Stimulated activated naive B cell treated with anti-CD40 and anti-IgM and Interleukin-4, amounts not matched to agents 10 μg/mL and 1 μg/mL and 100 μg/mL, for 72 hours (primary cell): ENCODE measurements at regions not wholly inside any gene's neighbourhood (a gene's known extent, or its start where the extent isn't known, plus 50 kb on each side); places are given as distances from the start of the nearest gene placed in this dataset.
"Not testable (repeated sequence)": the region's sequence is repeated elsewhere in the genome, so short reads cannot be mapped to it uniquely, and the experiment has no call there.

Source experiments
- ATAC-seq, 2 donors: fragments of 150-1000 bp; cut with Tn5 transposase; replicated peaks; 2 replicates each; pipeline ENCODE4 v1.10.0; 2021; ENCODE audit warnings: moderate library complexity in 1 of 2
- DNase-seq: peaks from one replicate; pipeline ENCODE4 v3.0.0; 2021
- H3K27ac Mint-ChIP-seq: one replicate; pipeline ENCODE4 v1.8.0; 2022; ENCODE audit warnings: mild to moderate bottlenecking, mixed read lengths
- H3K27me3 Mint-ChIP-seq, 2 donors: one replicate each; pipeline ENCODE4 v1.8.0; 2022; ENCODE audit warnings: mixed read lengths in 2 of 2
- H3K36me3 Mint-ChIP-seq, 2 donors: one replicate each; pipeline ENCODE4 v1.8.0; 2022; ENCODE audit warnings: mixed read lengths in 2 of 2, mild to moderate bottlenecking in 1 of 2
- H3K4me1 Mint-ChIP-seq, 2 donors: one replicate each; pipeline ENCODE4 v1.8.0; 2022; ENCODE audit warnings: mixed read lengths in 2 of 2, mild to moderate bottlenecking in 1 of 2
- H3K4me3 Mint-ChIP-seq, 2 donors: one replicate each; pipeline ENCODE4 v1.8.0; 2022; ENCODE audit warnings: mild to moderate bottlenecking in 2 of 2, mixed read lengths in 2 of 2, moderate library complexity in 1 of 2
- H3K9me3 Mint-ChIP-seq, 2 donors: one replicate each; pipeline ENCODE4 v1.8.0; 2022; ENCODE audit warnings: mixed read lengths in 2 of 2, mild to moderate bottlenecking in 1 of 2

DNA sequence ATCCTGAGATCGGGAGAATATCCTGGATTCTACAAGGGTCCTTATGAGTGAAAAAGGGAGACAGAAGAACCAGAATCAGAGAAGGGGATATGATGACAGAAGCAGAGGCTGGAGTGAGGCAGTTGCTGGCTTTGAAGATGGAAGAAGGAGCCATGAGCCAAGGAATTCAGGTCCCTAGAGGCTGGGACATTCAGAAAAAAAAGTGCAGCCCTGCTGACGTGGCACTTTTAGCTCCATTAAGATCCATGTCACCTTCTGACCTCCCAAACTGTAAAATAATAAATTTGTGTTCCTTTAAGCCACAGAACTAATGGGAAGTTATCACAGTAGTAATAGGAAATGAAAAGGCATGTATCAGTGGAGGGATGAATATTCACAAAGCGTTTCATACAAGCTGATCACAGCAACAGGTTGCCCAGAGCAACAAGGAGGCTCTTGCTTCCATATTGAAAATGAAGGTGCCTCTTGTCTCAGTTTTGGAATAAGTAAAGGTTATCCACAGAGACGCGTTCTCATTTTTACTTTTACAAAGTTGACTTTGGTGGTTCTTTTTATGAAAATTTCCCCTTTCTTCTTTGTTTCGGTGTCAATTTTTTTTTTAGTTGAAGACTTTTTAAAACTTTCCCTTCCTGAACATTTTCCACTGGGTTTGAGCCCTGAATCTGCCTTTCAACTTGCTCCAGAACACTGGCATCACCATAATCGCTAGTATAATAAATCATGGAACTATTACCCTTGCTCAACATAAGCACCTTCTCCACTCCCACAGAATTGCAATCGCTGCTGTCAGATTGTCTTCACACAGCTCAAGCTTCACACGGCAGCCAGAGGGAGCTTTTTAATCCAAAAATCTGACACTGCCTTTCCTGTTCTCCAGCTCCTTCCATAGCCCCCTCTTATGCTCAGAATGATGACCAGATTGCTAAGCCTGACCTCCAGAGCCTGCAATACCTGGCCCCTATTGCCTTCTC, 127.6 kb upstream of the RBPJ start:
- DNase-seq (no peak), ATAC-seq (peak in 1 of 2 donors; percentile 51)
- H3K9me3 Mint-ChIP-seq: no peaks in the 10 kb centered on the region
- H3K4me3 Mint-ChIP-seq: no peak overlapping the region
- peak overlapping the region; percentile 15 for H3K27ac Mint-ChIP-seq
- peaks cover 6 to 16% of the 10 kb centered on the region in 2 donors for H3K27me3 Mint-ChIP-seq
- no peaks in the 10 kb centered on the region for H3K36me3 Mint-ChIP-seq
- peaks cover 13 to 17% of the 10 kb centered on the region in 2 donors for H3K4me1 Mint-ChIP-seq

DNA sequence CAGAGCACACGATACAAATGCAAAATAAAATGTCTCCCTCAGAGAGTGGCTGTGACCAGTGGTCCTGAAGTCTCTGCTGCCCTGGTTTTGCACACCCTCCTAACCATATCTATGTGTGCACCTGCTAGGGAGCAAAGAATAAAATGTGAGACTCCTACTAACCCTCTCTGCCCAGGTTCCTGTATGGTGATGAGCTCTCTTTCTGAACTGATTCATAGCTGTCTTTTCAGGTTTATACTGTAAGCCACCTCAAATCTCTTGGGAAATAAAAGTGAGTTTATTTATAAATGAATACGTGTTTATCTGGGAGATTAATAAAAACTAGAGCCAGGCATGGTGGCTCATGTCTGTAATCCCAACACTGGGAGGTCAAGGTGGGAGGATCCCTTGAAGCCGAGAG, 126.0 kb upstream of the RBPJ start:
- no peak overlapping the region for H3K4me3 Mint-ChIP-seq
- H3K27me3 Mint-ChIP-seq: peaks cover 6 to 16% of the 10 kb centered on the region in 2 donors
- H3K4me1 Mint-ChIP-seq: peaks cover 13 to 17% of the 10 kb centered on the region in 2 donors
- DNase-seq (no peak), ATAC-seq (peak; percentile 74 to 84)
- no peaks in the 10 kb centered on the region for H3K9me3 Mint-ChIP-seq
- no peaks in the 10 kb centered on the region for H3K36me3 Mint-ChIP-seq
- H3K27ac Mint-ChIP-seq: no peak overlapping the region

DNA sequence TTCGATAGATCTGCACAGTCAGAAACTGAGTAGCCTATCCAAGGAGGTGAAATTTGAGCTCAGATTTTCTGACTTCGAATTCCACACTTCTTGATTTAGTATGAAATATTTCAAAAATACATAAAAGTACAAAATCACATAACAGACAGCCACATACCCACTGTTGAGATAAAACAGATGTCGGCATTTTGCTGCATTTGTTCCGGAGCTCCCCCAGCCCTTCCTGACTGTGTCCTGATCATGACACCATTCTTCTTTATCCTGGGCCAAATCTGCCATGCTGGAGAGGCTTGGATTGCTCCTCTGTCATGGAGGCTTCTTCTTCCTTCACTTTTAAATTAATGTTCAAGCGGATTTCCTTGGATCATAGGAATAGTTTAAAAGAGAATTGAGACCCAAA, 124.2 kb upstream of the RBPJ start:
- Mint-ChIP-seq H3K27ac (no peak overlapping the region), H3K9me3 (no peaks in the 10 kb centered on the region)

DNA sequence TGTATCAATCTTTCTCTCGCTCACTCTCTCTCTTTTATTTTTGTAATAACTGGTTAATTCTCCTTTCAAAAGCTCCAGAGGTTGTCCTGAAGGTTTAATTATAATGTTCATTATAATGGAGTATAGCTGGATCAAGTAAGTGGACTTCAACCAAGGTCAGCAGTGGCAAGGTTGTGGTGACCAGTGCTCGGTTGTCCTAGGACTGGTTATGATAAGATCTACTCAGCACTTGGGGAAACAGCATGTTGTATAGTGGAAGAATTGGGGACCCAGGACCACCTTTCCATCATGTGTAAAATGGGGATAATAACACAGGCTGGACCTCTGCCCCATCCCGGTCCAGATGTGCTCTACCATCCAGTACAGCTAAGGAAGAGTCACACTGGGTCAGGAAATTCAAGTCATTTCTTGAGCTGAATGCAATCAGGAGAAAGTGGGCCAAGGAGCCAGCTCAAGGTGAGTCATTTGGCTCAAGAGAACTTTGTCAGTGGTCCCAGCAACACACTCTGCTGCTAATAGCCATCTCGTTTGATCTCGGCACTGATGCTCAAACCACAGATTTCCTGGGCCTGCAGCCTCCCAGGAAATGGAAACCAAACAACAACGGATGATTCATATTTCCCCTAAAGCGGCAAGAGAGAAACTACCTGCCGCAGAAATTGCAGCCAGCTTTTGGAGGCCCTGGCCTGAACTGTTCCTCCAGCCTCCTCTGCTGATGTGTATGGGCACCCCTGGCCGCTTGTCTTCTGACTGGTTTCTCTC, 123.6 kb upstream of the RBPJ start:
- Mint-ChIP-seq H3K27ac (no peak overlapping the region), H3K9me3 (no peaks in the 10 kb centered on the region), H3K27me3 (peaks cover 24 to 31% of the 10 kb centered on the region in 2 donors), H3K4me3 (no peak overlapping the region), H3K36me3 (no peaks in the 10 kb centered on the region), H3K4me1 (peaks cover 13 to 17% of the 10 kb centered on the region in 2 donors)
- ATAC-seq (peak; percentile 70 to 73), DNase-seq (peak; percentile 20)

More for the DNA sequence above, 124.2 kb upstream of the RBPJ start:
- no peak for ATAC-seq
- Mint-ChIP-seq H3K36me3 (no peaks in the 10 kb centered on the region), H3K27me3 (peaks cover 18 to 25% of the 10 kb centered on the region in 2 donors), H3K4me1 (peaks cover 13 to 17% of the 10 kb centered on the region in 2 donors), H3K4me3 (no peak overlapping the region)
- no peak for DNase-seq

DNA sequence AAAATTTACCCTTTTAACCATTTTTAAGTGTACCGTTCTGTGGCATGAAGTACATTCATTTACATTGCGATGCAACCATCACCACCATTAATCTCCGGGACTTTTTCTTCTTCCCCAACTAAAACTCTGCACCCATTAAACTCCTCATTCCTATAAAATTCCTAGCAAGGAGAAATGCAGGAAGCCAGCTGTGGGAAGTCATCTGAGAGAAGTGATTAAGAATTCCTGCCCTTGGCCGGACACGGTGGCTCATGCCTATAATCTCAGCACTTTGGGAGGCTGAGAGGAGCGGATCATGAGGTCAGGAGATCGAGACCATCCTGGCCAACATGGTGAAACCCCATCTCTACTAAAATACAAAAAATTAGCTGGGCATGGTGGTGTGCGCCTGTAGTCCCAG, 121.9 kb upstream of the RBPJ start:
- not testable (repeated sequence) for H3K27ac Mint-ChIP-seq, DNase-seq, H3K9me3 Mint-ChIP-seq, ATAC-seq, H3K4me3 Mint-ChIP-seq, H3K36me3 Mint-ChIP-seq
- H3K27me3 Mint-ChIP-seq: peaks cover 20 to 30% of the 10 kb centered on the region in 2 donors
- H3K4me1 Mint-ChIP-seq: peaks cover 8 to 11% of the 10 kb centered on the region in 2 donors

DNA sequence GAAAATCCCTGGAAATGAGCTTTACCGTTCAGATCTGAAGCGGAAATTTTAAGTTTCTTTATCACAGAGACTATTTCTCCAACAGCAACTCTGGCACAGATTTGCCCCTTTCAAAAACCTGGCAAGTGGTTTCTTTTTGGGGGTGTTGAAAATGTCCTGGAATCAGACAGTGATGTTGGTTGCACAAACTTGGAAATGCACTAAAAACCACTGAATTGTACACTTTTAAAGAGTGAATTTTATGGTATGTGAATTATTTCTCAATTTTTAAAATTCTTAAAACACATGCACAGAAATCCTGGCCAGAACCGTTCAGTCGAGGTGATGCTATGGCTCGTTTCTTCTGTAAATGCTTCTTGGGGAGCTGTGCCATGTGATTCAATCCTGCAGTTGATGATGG, 121.2 kb upstream of the RBPJ start:
- Mint-ChIP-seq H3K9me3 (no peaks in the 10 kb centered on the region), H3K36me3 (no peaks in the 10 kb centered on the region), H3K27ac (no peak overlapping the region), H3K4me3 (no peak overlapping the region), H3K27me3 (peaks cover 19 to 26% of the 10 kb centered on the region in 2 donors), H3K4me1 (peaks cover 7 to 8% of the 10 kb centered on the region in 2 donors)
- no peak for ATAC-seq
- DNase-seq: no peak

DNA sequence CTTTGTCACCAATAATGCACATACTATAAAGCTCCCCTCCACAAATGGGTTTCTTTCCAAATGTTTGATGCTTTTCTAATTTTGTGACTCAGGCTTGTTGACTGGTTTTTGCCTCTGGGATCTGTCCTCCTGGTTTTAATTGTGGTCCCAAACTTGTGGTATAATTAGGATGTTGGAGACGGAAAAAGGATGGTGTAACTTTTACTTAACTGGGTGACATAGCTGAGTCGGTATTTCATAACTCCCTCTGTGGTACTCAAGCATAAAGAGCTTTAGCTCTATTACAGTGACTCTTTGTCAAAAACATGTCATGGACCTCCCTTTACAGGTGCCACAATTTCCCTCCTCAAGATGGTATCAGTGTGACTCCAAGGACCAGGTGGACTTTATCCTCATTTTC, 119.7 kb upstream of the RBPJ start:
- H3K27ac Mint-ChIP-seq: no peak overlapping the region
- DNase-seq (no peak), ATAC-seq (no peak)
- H3K9me3 Mint-ChIP-seq: no peaks in the 10 kb centered on the region
- H3K4me1 Mint-ChIP-seq: peaks cover 4 to 8% of the 10 kb centered on the region in 2 donors
- no peaks in the 10 kb centered on the region for H3K36me3 Mint-ChIP-seq
- H3K27me3 Mint-ChIP-seq: peaks cover 23 to 26% of the 10 kb centered on the region in 2 donors
- no peak overlapping the region for H3K4me3 Mint-ChIP-seq

DNA sequence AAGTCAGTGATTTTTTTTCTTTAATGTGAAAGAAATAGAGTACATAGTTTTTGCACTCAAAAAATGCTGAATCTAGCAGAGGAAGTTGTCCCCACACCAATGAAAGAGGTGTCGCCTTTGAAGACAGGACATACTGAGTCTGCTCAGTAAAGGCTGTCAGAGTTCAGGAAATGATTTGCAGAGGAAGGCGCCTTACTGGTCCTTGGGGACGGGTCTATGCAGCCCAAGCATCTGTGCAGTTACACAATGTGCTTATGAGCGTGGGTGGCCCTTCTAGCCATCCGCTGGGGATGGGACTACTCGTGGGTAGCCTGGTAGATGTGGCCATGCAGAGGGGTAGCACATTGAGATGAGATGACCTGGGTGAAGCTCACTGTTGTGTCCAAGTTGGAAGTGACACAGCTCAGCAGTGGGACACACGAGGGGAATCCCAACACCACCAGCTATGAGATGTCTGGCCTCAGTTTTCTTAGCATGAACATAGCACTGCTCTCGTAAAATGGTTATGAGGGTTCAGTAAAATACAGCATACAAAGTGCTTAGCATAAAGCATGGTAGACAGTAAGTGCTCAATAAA, 116.5 kb upstream of the RBPJ start:
- no peak overlapping the region for H3K4me3 Mint-ChIP-seq
- DNase-seq (no peak), ATAC-seq (peak; percentile 25 to 79)
- H3K36me3 Mint-ChIP-seq: no peaks in the 10 kb centered on the region
- H3K27ac Mint-ChIP-seq: no peak overlapping the region
- H3K27me3 Mint-ChIP-seq: peaks cover 29 to 33% of the 10 kb centered on the region in 2 donors
- H3K9me3 Mint-ChIP-seq: no peaks in the 10 kb centered on the region
- H3K4me1 Mint-ChIP-seq: no peaks in the 10 kb centered on the region

DNA sequence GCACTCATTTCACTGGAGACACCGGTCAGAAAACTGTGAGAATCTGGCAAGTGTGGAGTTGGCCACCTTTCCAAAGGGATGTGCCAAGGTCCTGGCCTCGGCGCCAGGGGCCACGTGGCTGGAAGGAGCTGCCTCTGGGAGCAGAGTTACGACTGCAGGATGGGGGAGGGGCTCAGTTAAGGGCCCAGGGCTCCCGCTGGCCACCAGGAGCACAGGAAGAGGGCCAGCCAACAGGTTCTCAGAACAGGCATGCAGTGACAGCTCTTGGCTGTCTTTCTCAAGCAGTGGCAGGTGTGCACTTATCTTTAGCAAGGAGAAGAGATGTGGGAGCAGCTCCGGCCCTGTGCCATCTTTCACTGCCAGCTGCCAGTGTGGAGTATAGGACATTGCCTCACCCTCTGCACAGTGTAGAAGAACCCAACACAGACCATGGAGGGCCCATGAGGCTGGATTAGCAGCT, 115.9 kb upstream of the RBPJ start:
- Mint-ChIP-seq H3K9me3 (no peaks in the 10 kb centered on the region), H3K27me3 (peaks cover 33 to 38% of the 10 kb centered on the region in 2 donors), H3K4me3 (no peak overlapping the region), H3K27ac (no peak overlapping the region), H3K36me3 (no peaks in the 10 kb centered on the region), H3K4me1 (no peaks in the 10 kb centered on the region)
- ATAC-seq (no peak), DNase-seq (no peak)

DNA sequence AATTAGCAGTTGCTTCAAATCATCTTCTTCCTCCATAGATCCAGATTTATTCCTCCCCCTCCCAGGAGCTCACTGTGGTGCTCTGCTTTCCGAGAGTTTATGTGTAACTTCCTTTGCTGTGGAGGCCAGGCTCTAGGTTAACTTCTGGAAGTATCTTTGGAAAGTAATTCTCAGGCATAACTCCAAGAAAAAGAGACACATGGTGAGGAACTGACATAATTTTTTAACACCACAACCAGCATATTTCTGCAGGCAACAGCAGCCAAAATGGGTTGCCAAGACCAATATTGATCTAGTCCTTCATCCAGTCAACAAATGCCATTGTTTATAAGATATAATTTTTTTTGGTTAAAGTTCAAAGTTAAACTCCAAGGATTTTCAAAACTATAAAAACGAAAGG, 114.5 kb upstream of the RBPJ start:
- H3K36me3 Mint-ChIP-seq: no peaks in the 10 kb centered on the region
- no peak overlapping the region for H3K27ac Mint-ChIP-seq
- peaks cover 37 to 39% of the 10 kb centered on the region in 2 donors for H3K27me3 Mint-ChIP-seq
- H3K4me1 Mint-ChIP-seq: no peaks in the 10 kb centered on the region
- H3K4me3 Mint-ChIP-seq: no peak overlapping the region
- no peak for ATAC-seq
- no peaks in the 10 kb centered on the region for H3K9me3 Mint-ChIP-seq
- DNase-seq: no peak

DNA sequence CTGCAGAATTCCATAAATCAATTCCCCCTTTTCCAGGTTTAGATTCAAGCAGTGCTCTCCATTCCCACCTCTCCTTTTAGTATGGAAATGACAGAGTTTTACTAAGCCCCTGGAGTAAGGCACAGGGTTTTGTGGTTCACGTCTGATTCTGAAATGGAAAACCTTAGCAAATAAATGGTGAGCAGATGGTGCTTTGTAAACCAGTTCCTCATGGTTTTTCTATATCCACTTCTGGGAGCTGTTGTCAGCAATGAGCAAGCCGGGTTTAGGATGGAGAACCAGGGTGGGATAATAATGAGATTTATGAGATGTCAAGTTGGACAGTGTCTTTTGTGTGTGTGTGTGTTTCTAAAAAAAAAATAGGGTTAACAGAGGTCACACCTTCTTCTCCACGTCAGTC, 113.8 kb upstream of the RBPJ start:
- DNase-seq: no peak
- Mint-ChIP-seq H3K4me3 (no peak overlapping the region), H3K4me1 (no peaks in the 10 kb centered on the region), H3K27me3 (peaks cover 33 to 34% of the 10 kb centered on the region in 2 donors), H3K27ac (no peak overlapping the region), H3K36me3 (no peaks in the 10 kb centered on the region), H3K9me3 (no peaks in the 10 kb centered on the region)
- no peak for ATAC-seq

DNA sequence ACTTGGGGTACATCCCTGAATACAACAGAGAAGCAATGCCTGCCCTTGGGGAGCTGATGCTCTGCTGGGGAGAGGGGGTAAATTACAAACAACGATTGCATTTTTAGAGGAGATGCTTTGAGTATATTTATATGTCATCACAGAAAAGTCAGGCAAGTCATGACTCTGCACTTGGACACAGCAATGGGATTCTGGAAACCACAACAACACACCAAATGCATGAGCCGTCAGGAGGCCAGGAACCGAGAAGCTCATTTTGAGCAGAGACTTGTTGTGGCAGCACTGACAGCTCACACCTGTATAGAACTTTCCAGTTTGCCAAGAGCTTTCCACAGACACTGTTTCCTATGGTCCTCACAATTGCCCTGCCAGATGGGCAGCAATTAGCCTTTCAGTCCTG, 113.2 kb upstream of the RBPJ start:
- Mint-ChIP-seq H3K36me3 (no peaks in the 10 kb centered on the region), H3K9me3 (no peaks in the 10 kb centered on the region), H3K27me3 (peaks cover 31 to 33% of the 10 kb centered on the region in 2 donors), H3K4me3 (no peak overlapping the region), H3K27ac (no peak overlapping the region), H3K4me1 (no peaks in the 10 kb centered on the region)
- ATAC-seq (no peak), DNase-seq (no peak)

DNA sequence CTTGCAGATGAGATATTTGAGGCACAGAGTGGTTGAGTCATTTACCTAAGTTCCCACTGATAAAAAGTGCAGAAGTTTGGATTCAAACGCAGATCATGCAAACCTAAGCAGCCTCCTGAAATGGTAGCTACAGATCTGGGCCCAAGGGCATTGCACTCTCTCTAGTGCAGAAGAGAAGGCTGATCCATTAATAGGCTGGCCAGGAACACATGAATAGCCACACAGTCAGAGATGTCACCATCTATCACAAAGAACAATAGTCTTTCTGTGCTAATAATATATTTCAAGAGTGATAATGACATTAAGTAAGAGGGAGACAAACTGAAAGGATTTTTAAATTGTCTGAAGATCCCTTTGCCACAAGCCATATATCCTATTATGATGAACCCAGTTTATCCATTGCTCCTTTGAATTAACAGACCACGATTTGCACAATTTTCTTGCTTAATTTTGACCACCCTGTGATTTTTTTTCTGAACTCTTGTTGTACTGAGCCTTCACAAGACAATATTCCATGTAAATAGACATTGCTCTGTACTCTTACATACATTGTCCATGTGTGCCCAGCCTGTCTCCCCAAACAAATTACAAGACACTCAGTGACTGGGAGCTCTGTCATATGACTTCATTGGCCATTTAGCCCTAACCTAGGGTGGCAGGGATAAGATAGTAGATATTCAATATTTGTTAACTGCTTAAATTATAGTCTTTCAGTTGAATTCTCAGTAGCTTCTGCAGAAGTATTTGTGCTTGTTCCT, 112.4 kb upstream of the RBPJ start:
- Mint-ChIP-seq H3K27ac (no peak overlapping the region), H3K36me3 (no peaks in the 10 kb centered on the region), H3K4me1 (no peaks in the 10 kb centered on the region), H3K9me3 (no peaks in the 10 kb centered on the region), H3K27me3 (peaks cover 33 to 35% of the 10 kb centered on the region in 2 donors), H3K4me3 (no peak overlapping the region)
- no peak for DNase-seq
- no peak for ATAC-seq

DNA sequence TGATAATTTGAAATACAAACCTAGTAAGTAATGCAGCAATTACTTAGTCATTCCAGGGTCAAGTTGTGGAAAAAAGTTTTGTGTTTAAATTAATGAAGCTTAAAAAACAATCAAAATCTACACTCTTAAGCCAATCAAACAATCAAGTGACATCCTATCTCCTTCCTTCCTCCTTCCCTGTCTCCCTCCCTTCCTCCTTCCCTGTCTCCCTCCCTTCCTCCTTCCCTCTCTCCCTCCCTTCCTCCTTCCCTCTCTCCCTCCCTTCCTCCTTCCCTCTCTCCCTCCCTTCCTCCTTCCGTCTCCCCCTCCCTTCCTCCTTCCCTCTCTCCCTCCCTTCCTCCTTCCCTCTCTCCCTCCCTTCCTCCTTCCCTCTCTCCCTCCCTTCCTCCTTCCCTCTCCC, 111.4 kb upstream of the RBPJ start:
- H3K27me3 Mint-ChIP-seq: peaks cover 40 to 44% of the 10 kb centered on the region in 2 donors
- not testable (repeated sequence) for H3K36me3 Mint-ChIP-seq, H3K4me3 Mint-ChIP-seq, H3K27ac Mint-ChIP-seq, H3K4me1 Mint-ChIP-seq, DNase-seq, ATAC-seq, H3K9me3 Mint-ChIP-seq
